NCI-H748 (cell line): ENCODE measurements at regions not wholly inside any gene's neighbourhood (a gene's known extent, or its start where the extent isn't known, plus 50 kb on each side); places are given as distances from the start of the nearest gene placed in this dataset.
"Not testable (repeated sequence)": the region's sequence is repeated elsewhere in the genome, so short reads cannot be mapped to it uniquely, and the experiment has no call there.

Source experiments
- DNase-seq: peaks from one replicate; lab custom pipeline; 2025; ENCODE audit not compliant: unreplicated experiment; lab: John Stamatoyannopoulos, UW

DNA sequence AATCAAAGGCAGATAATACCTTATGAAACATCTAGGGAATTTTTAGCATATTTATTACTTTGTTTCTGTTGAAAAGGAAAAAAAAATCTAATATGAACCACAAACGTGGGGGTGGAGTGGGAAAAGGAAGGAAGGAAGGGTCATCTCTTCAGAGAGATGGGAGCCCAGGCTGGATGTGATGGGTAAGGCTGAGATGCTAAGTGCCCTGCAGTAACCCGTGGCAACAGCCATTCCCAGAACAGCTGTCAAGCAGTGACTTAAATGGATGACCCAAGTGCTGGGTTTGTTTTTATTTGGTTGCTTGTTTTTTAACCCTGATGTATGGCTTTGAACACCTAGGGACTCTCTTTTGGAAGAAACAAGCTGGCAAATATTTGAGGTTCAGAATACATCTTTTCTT is 50.7 kb upstream of the KLF7 start:
- peak; percentile 88 for DNase-seq

DNA sequence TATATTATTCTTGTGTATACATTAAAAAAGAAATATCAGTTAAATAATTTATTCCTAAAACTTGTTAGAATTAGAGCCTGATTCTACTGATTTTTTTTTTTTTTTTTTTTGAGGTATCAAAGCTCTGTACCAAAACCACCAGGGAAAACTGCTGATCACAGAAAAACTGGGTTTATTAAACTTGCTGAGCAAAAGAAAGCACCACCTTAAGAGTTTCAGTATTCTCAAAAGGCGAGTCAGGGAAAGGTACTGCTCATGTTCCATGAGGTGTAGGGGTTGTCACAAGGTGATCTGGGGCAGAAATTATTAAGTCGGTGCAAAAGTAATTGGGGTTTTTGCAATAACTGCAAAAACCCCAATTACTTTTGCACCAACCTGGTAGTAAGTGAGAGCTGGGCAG is 51.7 kb upstream of the KLF7 start:
- DNase-seq = no peak

DNA sequence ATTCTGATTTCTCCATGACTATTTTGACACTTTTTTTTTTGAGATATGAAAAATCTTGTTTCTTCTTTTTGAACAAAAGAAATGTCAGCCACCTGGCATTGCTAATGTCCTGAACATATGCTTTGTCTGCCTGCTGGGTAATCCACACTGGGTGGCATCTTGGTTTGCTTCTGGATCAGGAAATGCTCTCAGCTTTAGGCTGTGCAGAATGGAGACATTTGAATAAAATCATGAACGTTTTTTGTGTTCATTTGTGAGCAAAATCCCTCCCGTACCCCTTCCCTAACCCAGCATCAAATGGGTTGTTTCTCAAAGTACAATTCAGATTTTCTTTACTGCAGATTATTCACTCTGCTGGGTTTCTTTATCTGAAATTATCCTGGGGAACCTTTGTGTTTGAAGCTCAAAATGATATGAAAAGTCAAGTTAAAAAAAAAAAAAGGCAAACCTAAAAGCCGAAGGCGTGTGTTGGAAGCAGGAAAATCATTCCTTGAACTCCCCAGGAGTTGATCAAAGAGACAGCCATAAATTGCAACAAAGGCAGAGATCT is 53.4 kb upstream of the KLF7 start:
- no peak for DNase-seq

- DNase-seq = peak; percentile 23
Observed at GRCh38 chr2:207219676-207220501, 54.1 kb upstream of the KLF7 start.

GRCh38 chr2:207221731-207222130 is 56.0 kb upstream of the KLF7 start:
- no peak for DNase-seq

- DNase-seq = peak; percentile 22
Observed at GRCh38 chr2:207223051-207223450, 57.3 kb upstream of the KLF7 start.

GRCh38 chr2:207224381-207224780 is 58.6 kb upstream of the KLF7 start:
- DNase-seq = no peak

DNA sequence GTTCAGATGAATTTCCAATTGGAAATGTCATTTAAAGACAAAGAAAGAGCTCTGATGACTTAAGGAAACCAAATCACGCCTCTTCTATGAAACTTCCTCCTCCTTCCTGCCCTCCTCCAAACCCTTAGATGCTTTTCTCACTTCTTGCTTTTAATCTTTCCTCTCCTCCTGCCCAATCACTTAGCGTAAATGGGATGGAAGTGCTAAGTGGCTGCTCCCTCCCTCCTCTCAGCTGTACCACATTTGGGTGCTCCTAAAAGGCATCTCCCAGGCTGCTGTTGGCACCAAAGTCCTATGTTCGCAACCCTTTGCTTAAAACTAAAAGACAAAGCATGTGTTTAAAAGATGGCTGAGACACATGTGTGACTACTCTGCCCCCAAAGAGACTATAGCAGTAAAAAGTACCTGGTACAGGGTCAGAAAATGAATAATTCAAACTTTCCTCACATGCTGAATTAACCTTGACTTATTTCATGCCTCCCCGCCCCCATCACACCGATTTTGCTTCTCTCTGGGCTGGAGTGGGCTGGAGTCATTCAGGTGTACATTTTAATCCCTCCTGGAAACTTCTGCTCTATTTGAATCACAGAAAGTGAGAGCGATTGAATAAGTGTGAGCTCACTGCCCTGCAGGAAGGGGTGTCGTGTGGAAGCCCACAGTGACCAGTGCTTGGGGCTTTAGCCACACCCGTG is 59.2 kb upstream of the KLF7 start:
- DNase-seq = no peak

DNA sequence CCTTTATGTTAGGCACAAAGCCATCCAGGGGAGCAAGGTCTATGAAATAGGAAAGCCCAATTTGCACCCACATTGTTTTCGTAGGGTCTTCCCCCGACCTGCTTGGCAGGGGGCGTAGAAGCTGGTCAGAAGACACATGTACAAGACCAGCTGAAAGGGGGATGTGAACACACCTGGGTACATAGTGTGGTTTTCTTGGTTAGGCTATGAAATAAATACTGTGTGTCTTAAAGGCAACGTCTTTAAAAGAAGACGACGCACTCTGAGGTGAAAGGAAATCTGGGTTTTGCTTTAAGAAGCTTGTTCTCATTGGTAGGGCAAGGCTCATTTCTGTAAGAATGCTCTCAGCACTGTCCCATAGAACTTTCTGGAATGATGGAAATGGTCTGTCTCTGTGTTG is 60.0 kb upstream of the KLF7 start:
- no peak for DNase-seq

GRCh38 chr2:207226243-207226642 is 60.5 kb upstream of the KLF7 start:
- no peak for DNase-seq

DNA sequence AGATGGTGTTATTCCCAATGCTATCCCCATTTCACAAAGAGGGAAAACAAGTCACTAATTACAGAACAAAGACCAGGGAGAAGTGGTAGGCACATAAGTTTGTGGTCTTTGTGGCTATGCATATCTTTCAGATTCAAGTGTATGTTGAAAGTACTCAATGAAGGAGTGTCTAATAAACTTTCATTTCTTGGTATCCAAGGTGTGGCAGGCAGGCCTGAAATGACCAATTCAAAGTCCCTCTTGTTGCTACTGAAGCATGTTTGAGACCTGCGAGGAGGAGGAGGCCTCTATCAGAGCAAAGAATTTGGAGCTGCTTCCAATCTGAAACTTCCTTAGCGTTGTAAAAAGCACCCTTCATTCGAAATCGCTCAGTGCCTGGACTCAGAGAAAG is 60.9 kb upstream of the KLF7 start:
- no peak for DNase-seq

DNA sequence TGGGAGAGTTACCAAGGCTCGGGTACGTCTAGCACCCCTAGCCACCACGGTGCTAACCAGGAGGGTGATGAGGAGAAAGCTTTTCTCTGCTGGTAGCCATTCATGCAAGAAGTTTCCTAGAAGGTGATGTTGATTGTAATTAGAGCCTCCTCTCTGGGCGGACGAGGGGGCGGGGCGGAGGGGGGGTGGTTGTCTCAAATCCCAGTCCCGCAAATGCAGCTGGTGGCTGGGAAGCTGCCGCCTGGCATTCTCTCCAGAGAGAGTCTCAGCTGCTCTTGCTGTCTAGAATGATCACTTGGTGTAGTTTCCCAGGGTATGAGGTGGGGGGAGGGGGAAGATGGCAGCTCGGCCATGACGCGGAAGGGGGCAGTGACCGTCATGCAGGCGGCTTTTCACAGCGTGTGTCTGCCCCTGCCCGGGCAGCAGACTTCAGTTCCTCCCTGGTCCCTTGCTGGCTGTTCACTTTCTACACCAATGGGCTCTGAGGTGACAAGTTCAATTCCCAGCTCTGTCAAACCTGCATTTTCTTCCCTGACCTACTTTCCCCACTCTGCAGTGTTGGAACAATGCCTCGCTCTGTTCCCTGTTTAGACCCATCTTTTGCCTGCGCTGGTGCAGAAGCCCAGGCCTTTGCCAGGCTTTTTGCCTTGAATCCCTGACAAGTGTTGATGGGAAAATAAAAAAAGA is 61.5 kb upstream of the KLF7 start:
- DNase-seq = no peak

DNA sequence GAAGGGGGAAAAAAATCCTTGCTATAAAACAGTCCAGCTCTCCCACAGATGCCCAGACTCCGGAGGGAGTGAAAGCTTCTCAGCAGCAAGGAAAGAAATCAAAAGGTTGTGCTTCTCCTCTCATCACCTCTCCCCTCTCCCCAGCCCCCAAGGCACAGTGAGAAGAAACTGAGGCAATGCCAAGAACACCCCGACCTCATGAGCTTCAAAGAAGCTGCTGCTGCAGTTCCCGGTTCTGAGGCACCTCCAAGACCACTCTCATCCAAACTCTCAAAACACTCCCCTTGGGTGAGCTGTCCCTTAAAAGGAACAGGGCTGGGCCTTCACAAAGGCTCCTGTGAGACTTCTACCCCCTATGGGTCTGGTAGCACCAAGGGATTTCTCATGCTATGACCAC is 62.0 kb upstream of the KLF7 start:
- no peak for DNase-seq

DNA sequence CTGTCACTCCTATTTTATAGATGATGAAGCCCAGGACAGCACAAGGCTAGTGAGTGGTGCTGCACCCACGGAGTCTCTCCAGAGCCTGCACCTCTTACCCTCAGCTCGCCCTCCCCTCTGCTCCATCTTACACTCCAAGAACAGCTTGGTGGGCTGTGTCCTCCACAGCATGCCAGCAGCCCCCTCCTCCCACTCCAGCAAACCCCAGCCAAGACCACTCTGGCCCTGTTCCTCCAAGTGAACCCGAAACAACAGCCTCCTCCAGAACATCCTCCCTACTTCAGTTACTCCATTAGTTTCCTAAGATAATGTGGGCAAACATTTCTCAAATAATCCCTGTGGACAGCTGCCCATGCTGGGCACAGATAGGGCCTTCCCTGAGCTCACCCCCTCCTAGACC is 62.7 kb upstream of the KLF7 start:
- no peak for DNase-seq

DNA sequence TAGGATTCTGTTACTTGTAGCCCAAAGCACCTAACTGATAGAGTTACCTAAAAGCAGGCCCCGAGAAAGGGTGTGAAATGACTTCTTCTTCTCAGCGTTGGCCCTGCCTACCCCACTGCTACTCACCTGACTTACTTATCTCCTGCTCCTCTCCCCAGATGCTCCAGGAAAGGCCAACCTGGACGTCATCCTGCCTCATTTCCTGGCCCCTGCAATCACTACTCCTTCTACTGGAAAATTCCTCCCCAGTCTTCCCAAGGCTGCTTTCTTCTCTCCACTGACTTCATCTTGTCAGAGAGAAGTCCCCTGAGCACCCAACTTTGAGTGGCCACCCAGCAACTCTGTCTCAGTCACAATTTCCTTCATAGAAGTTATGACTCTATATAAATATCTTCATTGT is 63.4 kb upstream of the KLF7 start:
- DNase-seq = no peak

DNA sequence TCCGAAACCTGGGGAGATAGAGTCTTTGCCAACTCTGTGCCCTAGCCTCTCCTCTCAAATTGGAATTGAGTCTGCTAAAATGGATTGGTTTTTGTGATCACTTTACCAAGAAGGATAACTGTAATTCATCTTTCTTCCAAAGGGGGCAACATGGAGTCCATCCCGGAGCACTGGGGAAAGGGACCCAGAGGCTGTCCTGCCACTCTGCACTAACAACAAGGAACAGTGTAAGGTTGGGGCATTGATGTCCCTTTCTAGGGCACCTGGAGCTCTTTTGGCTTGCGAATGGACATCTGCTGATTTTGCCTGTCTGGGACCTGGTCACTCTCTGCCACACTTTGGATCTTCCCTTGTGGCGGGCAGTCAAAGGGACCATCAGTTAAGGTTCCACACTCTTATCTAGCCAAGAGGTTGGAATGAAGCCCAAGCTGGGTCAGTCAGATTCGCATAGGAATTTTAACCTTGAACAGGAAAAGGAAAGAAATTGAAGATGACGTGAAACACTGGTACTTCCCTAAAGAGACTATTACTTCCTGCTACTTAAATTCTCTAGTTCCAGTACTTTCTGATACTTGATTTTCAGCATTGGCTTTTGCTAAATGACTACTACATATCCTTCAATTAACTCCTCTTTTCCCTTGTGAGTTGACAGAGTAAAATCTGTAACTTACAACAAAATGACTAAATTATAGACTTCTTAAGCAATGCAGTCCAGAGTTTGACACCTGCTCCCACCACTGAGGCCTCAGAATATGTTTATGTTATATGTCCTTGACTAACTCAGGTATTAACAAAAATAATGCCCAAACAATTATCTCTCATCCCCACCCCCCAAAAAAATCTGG is 64.7 kb upstream of the KLF7 start:
- peak; percentile 30 for DNase-seq

- no peak for DNase-seq
Observed at GRCh38 chr2:207231106-207231865, 65.5 kb upstream of the KLF7 start.

- DNase-seq = no peak
Observed at GRCh38 chr2:207231967-207232366, 66.2 kb upstream of the KLF7 start.

DNA sequence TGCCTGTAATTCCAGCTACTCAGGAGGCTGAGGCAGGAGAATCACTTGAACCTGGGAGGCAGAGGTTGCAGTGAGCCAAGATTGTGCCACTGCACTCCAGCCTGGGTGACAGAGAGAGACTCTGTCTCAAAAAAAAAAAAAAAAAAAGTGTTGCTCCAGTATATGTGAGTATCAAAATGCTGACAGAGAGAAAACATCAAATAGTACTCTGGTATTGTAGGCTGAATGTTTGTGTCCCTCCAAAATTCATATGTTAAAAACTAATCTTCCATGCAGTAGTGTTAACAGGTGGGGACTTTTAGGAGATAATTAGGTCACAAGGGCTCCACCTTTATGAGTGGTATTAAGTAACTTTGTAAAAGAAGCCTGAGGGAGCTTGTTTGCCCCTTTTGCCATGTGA is 67.4 kb upstream of the KLF7 start:
- DNase-seq = not testable (repeated sequence)

DNA sequence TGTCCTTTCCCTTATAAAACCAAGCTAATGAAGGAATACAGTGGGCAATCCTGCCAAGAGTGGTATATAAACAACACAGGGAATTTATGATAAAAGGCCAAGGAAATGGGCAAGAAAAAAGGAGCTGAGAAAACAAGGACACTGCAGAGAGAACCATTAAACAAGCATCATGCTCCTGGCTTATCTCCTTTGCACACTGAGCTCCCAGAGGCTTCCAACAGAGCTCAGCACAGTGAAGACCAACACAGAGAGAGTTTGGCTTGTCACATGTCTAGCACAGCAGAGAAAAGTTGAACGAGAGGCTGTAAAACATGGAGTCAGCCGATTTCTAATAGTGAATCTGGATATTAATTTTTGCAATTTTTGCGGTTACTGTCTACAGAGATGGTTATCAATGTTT is 68.0 kb upstream of the KLF7 start:
- no peak for DNase-seq
